ENCODE measurements at regions not wholly inside any gene's neighbourhood (a gene's known extent, or its start where the extent isn't known, plus 50 kb on each side); places are given as distances from the start of the nearest gene placed in this dataset.
A peak's percentile ranks its signal among the peaks of the same experiment; 100 is the strongest.

DNA sequence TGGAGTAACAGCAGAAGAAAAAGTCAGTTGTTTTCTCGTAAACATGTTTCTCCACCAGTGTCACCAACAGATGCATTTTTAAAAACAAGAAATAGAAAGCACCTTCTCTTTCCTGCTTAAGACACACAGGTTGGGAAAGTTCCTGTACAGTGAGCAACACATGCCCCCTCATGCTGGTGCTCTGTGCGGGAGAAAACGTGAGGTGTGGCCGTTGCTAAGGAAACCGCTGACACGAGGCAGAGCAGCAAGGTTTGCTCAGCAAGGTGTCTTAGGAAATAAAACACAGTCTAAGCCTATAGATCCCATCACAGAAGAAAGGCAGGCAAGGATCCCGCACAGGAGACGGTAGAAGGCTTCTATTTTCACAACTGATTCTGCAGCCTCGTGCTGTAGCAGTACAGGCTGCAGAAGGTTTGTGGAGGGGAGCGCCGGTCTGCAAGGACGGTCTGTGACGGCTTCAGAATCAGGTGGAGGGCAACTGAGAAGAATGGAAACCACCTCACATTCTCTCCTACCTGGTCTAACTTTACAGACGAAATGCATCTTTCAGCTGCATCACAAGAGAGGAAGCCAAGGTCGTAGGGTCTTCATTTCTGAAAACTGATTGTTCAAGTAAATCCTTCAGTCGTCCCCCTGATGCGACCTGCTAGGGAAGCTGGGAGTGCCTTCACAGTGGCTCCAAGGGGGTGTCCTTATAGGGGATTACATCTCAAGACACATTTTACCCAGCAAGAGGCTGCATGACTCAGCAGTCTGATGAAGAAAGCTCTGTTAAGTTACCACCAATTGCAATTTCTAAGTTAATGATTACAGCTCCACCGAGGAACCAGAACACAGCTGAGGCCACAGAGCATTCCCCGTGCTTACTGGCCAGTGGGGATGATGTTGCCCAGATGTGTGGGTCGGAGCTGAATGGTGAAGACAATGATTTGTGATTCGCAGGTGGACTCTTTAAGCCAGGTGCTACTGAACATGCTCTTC lies 150.7 kb upstream of the KLF14 start:
- TF ChIP-seq CTCF (IDR thresholded peaks at IDR 0.05 in 2 of 3, conservative IDR thresholded peaks at IDR 0.05 in 1 of 3; ENCODE audit: borderline replicate concordance in 1 of 3, insufficient read depth in 1 of 3, low read depth in 2 of 3, low read length in 2 of 3): no peak
- TF ChIP-seq EZH2phosphoT487 (IDR thresholded peaks at IDR 0.05; ENCODE audit: borderline replicate concordance): no peak
- TF ChIP-seq TCF7L2 (IDR thresholded peaks at IDR 0.05; ENCODE audit: borderline replicate concordance, extremely low read depth, insufficient read depth, insufficient read length): no peak
- no peak for TF ChIP-seq RAD21 (IDR thresholded peaks at IDR 0.05; ENCODE audit: low read depth)
- TF ChIP-seq EZH2 (IDR thresholded peaks at IDR 0.05): no peak
- TF ChIP-seq POLR2AphosphoS5 (IDR thresholded peaks at IDR 0.05; ENCODE audit: low read depth, low read length): peak; percentile 26; the same call in 1 of the 2 replicates
- no peak for TF ChIP-seq POLR2A (IDR thresholded peaks at IDR 0.05; ENCODE audit: borderline replicate concordance, extremely low read depth, insufficient read depth, insufficient read length)
- no peak for TF ChIP-seq FOSL1 (IDR thresholded peaks at IDR 0.05; ENCODE audit: low read depth)
- TF ChIP-seq YY1 (IDR thresholded peaks at IDR 0.05; ENCODE audit: extremely low read depth, insufficient replicate concordance, low read depth, low read length): no peak
